ENCODE measurements at regions not wholly inside any gene's neighbourhood (a gene's known extent, or its start where the extent isn't known, plus 50 kb on each side); places are given as distances from the start of the nearest gene placed in this dataset.

- TF ChIP-seq POLR2A (IDR thresholded peaks at IDR 0.05; ENCODE audit: borderline replicate concordance, extremely low read depth, insufficient read depth, insufficient read length), result no peak
- TF ChIP-seq CTCF (IDR thresholded peaks at IDR 0.05 in 2 of 3, conservative IDR thresholded peaks at IDR 0.05 in 1 of 3; ENCODE audit: borderline replicate concordance in 1 of 3, insufficient read depth in 1 of 3, low read depth in 2 of 3, low read length in 2 of 3), result no peak
- TF ChIP-seq EZH2 (IDR thresholded peaks at IDR 0.05), result no peak
- no peak for TF ChIP-seq POLR2AphosphoS5 (IDR thresholded peaks at IDR 0.05; ENCODE audit: low read depth, low read length)
- TF ChIP-seq YY1 (IDR thresholded peaks at IDR 0.05; ENCODE audit: extremely low read depth, insufficient replicate concordance, low read depth, low read length), result no peak
- no peak for TF ChIP-seq CEBPB (IDR thresholded peaks at IDR 0.05; ENCODE audit: low read depth)
- TF ChIP-seq, protein P1, sequence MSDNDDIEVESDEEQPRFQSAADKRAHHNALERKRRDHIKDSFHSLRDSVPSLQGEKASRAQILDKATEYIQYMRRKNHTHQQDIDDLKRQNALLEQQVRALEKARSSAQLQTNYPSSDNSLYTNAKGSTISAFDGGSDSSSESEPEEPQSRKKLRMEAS (IDR thresholded peaks at IDR 0.05), result no peak
- TF ChIP-seq, protein P2, sequence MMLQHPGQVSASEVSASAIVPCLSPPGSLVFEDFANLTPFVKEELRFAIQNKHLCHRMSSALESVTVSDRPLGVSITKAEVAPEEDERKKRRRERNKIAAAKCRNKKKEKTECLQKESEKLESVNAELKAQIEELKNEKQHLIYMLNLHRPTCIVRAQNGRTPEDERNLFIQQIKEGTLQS (IDR thresholded peaks at IDR 0.05), result no peak
- no peak for TF ChIP-seq SP1 (IDR thresholded peaks at IDR 0.05; ENCODE audit: low read depth)
These were observed 438.6 kb downstream of the KLF5 start for GRCh38 chr13:73497430-73497829.

Data from HCT116 (cell line).